ENCODE measurements at regions not wholly inside any gene's neighbourhood (a gene's known extent, or its start where the extent isn't known, plus 50 kb on each side); places are given as distances from the start of the nearest gene placed in this dataset.
"Not testable (repeated sequence)": the region's sequence is repeated elsewhere in the genome, so short reads cannot be mapped to it uniquely, and the experiment has no call there.

- DNase-seq (ENCODE audit: low spot score) = no peak
These were observed 150.6 kb upstream of the UBE2E3 start for GRCh38 chr2:180829836-180830235.

- DNase-seq (ENCODE audit: low spot score) = no peak
These were observed 151.1 kb upstream of the UBE2E3 start for GRCh38 chr2:180829261-180829660.

GRCh38 chr2:180828756-180829155, 151.6 kb upstream of the UBE2E3 start:
- DNase-seq (ENCODE audit: low spot score) = no peak

- DNase-seq (ENCODE audit: low spot score) = no peak
These were observed 156.8 kb upstream of the UBE2E3 start for GRCh38 chr2:180823546-180824141.

- no peak for DNase-seq (ENCODE audit: low spot score)
These were observed 161.3 kb upstream of the UBE2E3 start for GRCh38 chr2:180819106-180819505.

- not testable (repeated sequence) for DNase-seq (ENCODE audit: low spot score)
These were observed 161.7 kb upstream of the UBE2E3 start for GRCh38 chr2:180818700-180819099.

- DNase-seq (ENCODE audit: low spot score) = no peak
These were observed 181.3 kb upstream of the UBE2E3 start for GRCh38 chr2:180799141-180799540.

- DNase-seq (ENCODE audit: low spot score) = no peak
These were observed 189.5 kb upstream of the UBE2E3 start for GRCh38 chr2:180790891-180791290.

GRCh38 chr2:180787330-180787729, 193.1 kb upstream of the UBE2E3 start:
- DNase-seq (ENCODE audit: low spot score) = no peak

GRCh38 chr2:180781276-180781675, 199.1 kb upstream of the UBE2E3 start:
- DNase-seq (ENCODE audit: low spot score) = no peak

- no peak for DNase-seq (ENCODE audit: low spot score)
These were observed 202.1 kb upstream of the UBE2E3 start for GRCh38 chr2:180778291-180778690.

GRCh38 chr2:180776921-180777320, 203.5 kb upstream of the UBE2E3 start:
- no peak for DNase-seq (ENCODE audit: low spot score)

GRCh38 chr2:180775711-180776110, 204.7 kb upstream of the UBE2E3 start:
- no peak for DNase-seq (ENCODE audit: low spot score)

- DNase-seq (ENCODE audit: low spot score) = not testable (repeated sequence)
These were observed 215.1 kb upstream of the UBE2E3 start for GRCh38 chr2:180765316-180765715.

- no peak for DNase-seq (ENCODE audit: low spot score)
These were observed 217.0 kb upstream of the UBE2E3 start for GRCh38 chr2:180763263-180763989.

GRCh38 chr2:180761224-180761623, 219.2 kb upstream of the UBE2E3 start:
- no peak for DNase-seq (ENCODE audit: low spot score)

GRCh38 chr2:180759631-180760030, 220.8 kb upstream of the UBE2E3 start:
- no peak for DNase-seq (ENCODE audit: low spot score)

- no peak for DNase-seq (ENCODE audit: low spot score)
These were observed 226.3 kb upstream of the UBE2E3 start for GRCh38 chr2:180753809-180754761.

- no peak for DNase-seq (ENCODE audit: low spot score)
These were observed 229.0 kb upstream of the UBE2E3 start for GRCh38 chr2:180751306-180751920.

- DNase-seq (ENCODE audit: low spot score) = no peak
These were observed 232.7 kb upstream of the UBE2E3 start for GRCh38 chr2:180747728-180748127.

GRCh38 chr2:180743401-180743800, 237.0 kb upstream of the UBE2E3 start:
- no peak for DNase-seq (ENCODE audit: low spot score)

GRCh38 chr2:180742801-180743200, 237.6 kb upstream of the UBE2E3 start:
- DNase-seq (ENCODE audit: low spot score) = no peak

All from HuH-7.5 (cell line).